ENCODE measurements at regions not wholly inside any gene's neighbourhood (a gene's known extent, or its start where the extent isn't known, plus 50 kb on each side); places are given as distances from the start of the nearest gene placed in this dataset.

DNA sequence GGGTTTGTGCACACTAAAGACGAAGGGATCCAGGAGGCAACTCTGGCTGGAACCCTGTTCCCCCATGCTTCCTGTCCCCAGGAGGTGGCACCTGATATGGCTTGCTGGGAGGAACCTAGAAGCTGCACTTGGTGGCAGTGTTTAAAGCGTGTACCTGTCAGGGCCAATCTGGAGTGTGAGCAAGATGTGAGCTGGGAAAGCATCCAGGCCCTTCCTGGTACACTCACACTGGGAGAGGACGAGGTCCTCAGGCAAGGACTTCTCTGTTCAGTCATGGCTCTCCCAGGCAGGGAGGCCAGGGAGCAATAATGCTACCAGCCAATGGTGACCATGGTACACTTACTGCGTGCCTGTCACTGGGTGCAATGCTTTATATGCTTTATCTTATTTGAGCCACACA, 130.7 kb upstream of the NECTIN1 start:
- DNase-seq (no peak), ATAC-seq (ENCODE audit: poor library complexity) (no peak)
- H3K36me3 ChIP-seq (ENCODE audit: insufficient read depth, low read length): no peaks in the 10 kb centered on the region
- ChIA-PET POLR2A (no interaction called here), CTCF (no interaction called here)
- H3K4me3 ChIP-seq (ENCODE audit: low read length): no peak overlapping the region
- Mint-ChIP-seq H3K4me1 (ENCODE audit: low read depth) (no peaks in the 10 kb centered on the region), H3K27ac (no peak overlapping the region), H3K36me3 (ENCODE audit: low read depth) (no peaks in the 10 kb centered on the region), H3K4me3 (no peak overlapping the region), H3K27me3 (peaks cover 49% of the 10 kb centered on the region), H3K9me3 (no peaks in the 10 kb centered on the region)
- H3K4me1 ChIP-seq (ENCODE audit: insufficient read depth, low read length): no peaks in the 10 kb centered on the region
- TF ChIP-seq, protein P1, sequence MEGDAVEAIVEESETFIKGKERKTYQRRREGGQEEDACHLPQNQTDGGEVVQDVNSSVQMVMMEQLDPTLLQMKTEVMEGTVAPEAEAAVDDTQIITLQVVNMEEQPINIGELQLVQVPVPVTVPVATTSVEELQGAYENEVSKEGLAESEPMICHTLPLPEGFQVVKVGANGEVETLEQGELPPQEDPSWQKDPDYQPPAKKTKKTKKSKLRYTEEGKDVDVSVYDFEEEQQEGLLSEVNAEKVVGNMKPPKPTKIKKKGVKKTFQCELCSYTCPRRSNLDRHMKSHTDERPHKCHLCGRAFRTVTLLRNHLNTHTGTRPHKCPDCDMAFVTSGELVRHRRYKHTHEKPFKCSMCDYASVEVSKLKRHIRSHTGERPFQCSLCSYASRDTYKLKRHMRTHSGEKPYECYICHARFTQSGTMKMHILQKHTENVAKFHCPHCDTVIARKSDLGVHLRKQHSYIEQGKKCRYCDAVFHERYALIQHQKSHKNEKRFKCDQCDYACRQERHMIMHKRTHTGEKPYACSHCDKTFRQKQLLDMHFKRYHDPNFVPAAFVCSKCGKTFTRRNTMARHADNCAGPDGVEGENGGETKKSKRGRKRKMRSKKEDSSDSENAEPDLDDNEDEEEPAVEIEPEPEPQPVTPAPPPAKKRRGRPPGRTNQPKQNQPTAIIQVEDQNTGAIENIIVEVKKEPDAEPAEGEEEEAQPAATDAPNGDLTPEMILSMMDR (IDR thresholded peaks at IDR 0.05): no peak
- H3K27me3 ChIP-seq (ENCODE audit: control insufficient read depth in 1 of 2, insufficient read depth in 2 of 2, low read length in 2 of 2): peaks cover 0 to 15% of the 10 kb centered on the region in 2 experiments
- no peak overlapping the region for H3K27ac ChIP-seq (ENCODE audit: low read depth in 1 of 2, low read length in 2 of 2)
- intact Hi-C loops (cut with DNase I, micrococcal nuclease): no loop called here
- peaks cover 0 to 7% of the 10 kb centered on the region in 2 experiments for H3K9me3 ChIP-seq (ENCODE audit: control insufficient read depth in 1 of 2, insufficient read depth in 1 of 2, low read length in 2 of 2)

DNA sequence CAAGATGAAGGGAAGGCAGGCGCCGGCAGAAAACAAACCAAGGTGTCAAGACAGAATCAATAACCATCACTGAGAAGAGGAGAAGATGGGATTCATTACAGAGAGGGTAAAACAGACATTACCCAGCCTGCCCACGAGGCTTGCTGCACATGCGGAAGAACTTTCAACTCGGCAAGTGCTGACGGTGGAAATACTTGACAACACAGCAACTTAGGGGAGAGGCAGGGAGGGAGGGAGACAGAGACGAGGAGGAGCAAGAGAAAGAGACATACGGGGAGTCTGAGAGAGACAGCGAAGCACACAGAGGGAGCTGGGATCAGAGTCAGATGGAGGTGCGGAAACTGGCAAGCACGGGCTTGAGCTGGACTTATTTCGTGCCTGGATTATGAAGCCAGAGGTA, 129.3 kb upstream of the NECTIN1 start:
- Mint-ChIP-seq H3K36me3 (ENCODE audit: low read depth) (no peaks in the 10 kb centered on the region), H3K9me3 (no peaks in the 10 kb centered on the region), H3K27me3 (peaks cover 46% of the 10 kb centered on the region), H3K4me1 (ENCODE audit: low read depth) (no peaks in the 10 kb centered on the region), H3K4me3 (no peak overlapping the region), H3K27ac (no peak overlapping the region)
- ATAC-seq (ENCODE audit: poor library complexity): no peak
- TF ChIP-seq, protein P1 (IDR thresholded peaks at IDR 0.05): no peak
- intact Hi-C loops (cut with DNase I, micrococcal nuclease): no loop called here
- no peak overlapping the region for H3K27ac ChIP-seq (ENCODE audit: low read depth in 1 of 2, low read length in 2 of 2)
- CTCF ChIA-PET: no interaction called here
- H3K9me3 ChIP-seq (ENCODE audit: control insufficient read depth in 1 of 2, insufficient read depth in 1 of 2, low read length in 2 of 2): peaks cover 0 to 9% of the 10 kb centered on the region in 2 experiments
- DNase-seq: no peak
- H3K4me1 ChIP-seq (ENCODE audit: insufficient read depth, low read length): no peaks in the 10 kb centered on the region
- H3K36me3 ChIP-seq (ENCODE audit: insufficient read depth, low read length): no peaks in the 10 kb centered on the region
- H3K4me3 ChIP-seq (ENCODE audit: low read length): no peak overlapping the region
- POLR2A ChIA-PET: no interaction called here
- H3K27me3 ChIP-seq (ENCODE audit: control insufficient read depth in 1 of 2, insufficient read depth in 2 of 2, low read length in 2 of 2): peaks cover 0 to 11% of the 10 kb centered on the region in 2 experiments

DNA sequence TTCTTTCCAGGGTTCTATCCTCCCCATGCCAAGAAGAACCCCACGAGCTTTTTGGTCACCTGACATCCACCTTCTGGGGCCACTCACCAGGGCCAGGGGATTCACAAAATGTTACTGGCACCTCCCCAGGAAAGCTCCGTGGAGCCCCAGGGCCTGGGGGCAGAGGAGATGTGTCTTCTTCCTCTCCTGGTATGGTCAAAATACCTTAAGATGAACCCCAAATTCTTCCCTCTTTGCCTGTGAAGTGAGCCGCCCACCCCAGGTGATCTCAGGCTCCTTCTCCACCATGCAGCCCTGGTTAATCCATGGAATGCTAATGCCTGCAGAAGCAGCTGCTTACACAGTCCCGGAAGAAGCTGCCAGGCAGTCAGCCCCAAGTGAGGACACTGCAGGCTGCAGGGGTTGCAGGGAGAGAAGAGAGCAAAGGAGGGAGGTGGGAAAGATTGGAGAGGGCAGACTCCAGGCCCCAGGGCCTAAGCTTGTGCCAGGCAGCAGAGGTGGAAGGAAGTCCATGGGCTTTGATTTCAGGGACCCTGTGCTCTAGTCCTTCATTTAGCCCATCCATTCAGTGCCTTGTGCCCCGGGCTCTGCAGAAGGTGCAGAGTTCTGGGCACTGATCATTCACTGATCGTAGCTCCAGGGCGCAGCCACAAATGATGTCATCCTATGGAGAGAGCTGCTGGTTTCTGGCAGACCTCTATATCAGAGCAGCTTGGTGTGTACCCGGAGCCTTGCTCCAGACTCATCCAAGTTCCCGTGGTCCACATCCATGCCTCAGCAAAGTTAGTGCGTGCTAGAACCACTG, 127.9 kb upstream of the NECTIN1 start:
- H3K4me1 Mint-ChIP-seq (ENCODE audit: low read depth): no peaks in the 10 kb centered on the region
- H3K9me3 Mint-ChIP-seq: no peaks in the 10 kb centered on the region
- intact Hi-C loops (cut with DNase I, micrococcal nuclease): no loop called here
- no peaks in the 10 kb centered on the region for H3K36me3 Mint-ChIP-seq (ENCODE audit: low read depth)
- Histone ChIP-seq H3K27me3 (ENCODE audit: control insufficient read depth in 1 of 2, insufficient read depth in 2 of 2, low read length in 2 of 2) (peaks cover 0 to 11% of the 10 kb centered on the region in 2 experiments), H3K4me3 (ENCODE audit: low read length) (no peak overlapping the region), H3K4me1 (ENCODE audit: insufficient read depth, low read length) (no peaks in the 10 kb centered on the region), H3K27ac (ENCODE audit: low read depth in 1 of 2, low read length in 2 of 2) (no peak overlapping the region), H3K9me3 (ENCODE audit: control insufficient read depth in 1 of 2, insufficient read depth in 1 of 2, low read length in 2 of 2) (peaks cover 0 to 7% of the 10 kb centered on the region in 2 experiments), H3K36me3 (ENCODE audit: insufficient read depth, low read length) (no peaks in the 10 kb centered on the region)
- peaks cover 47% of the 10 kb centered on the region for H3K27me3 Mint-ChIP-seq
- no peak overlapping the region for H3K4me3 Mint-ChIP-seq
- TF ChIP-seq, protein P1 (IDR thresholded peaks at IDR 0.05): no peak
- DNase-seq (no peak), ATAC-seq (ENCODE audit: poor library complexity) (no peak)
- H3K27ac Mint-ChIP-seq: no peak overlapping the region
- ChIA-PET POLR2A (no interaction called here), CTCF (no interaction called here)
